Endothelial cell of umbilical vein (primary cell): ENCODE measurements at regions not wholly inside any gene's neighbourhood (a gene's known extent, or its start where the extent isn't known, plus 50 kb on each side); places are given as distances from the start of the nearest gene placed in this dataset.

ENCODE experiments used
- BruUV-seq: library from RNA; stranded (reverse); fragments of 400-500 nt; replicated peaks from 2 replicates; lab custom pipeline; 2021; lab: Mats Ljungman, UMichigan
- CTCF ChIA-PET: fragments of 300-600, 350-600 bp; sonication (Branson Sonifier 250); formaldehyde crosslinking; loops from one replicate; lab custom pipeline; 2021; ENCODE audit warnings: antibody characterized with exemption, inconsistent platforms; lab: Charles Lee
- POLR2A ChIA-PET: fragments of 300-600, 350-600 bp; sonication (Branson Sonifier 250); formaldehyde crosslinking; loops from one replicate; lab custom pipeline; 2021; ENCODE audit warnings: antibody characterized with exemption, inconsistent platforms; lab: Charles Lee
- DNase-seq: peaks from one replicate; pipeline ENCODE4 v3.0.0-alpha.2; 2011; ENCODE audit warnings: low read depth, low spot score
- FAIRE-seq: peaks from 2 replicates; lab custom pipeline; 2011; peaks lifted over from hg19 to GRCh38; lab: Jason Lieb, UNC
- H2AFZ ChIP-seq: 2 replicates; pipeline ENCODE4 v1.6.0; 2012; ENCODE audit warnings: low read depth, low read length, control low read depth, inconsistent platforms
- H3K27ac ChIP-seq: 2 replicates; pipeline ENCODE4 v1.5.1; 2011; ENCODE audit warnings: low read depth, mild to moderate bottlenecking, control low read depth, low read length, moderate library complexity; ENCODE audit not compliant: insufficient read depth
- H3K27me3 ChIP-seq, 2 experiments: 2 replicates each; pipeline versions ENCODE4 v1.6.0 to v1.6.1; 2011; ENCODE audit warnings: low read length in 2 of 2, mixed read lengths in 1 of 2; ENCODE audit not compliant: control insufficient read depth in 2 of 2, insufficient read depth in 2 of 2
- H3K36me3 ChIP-seq, 2 experiments: 2 replicates in 1 of 2; 3 replicates in 1 of 2; pipeline ENCODE4 v1.5.1; 2011; ENCODE audit warnings: low read length in 2 of 2, mild to moderate bottlenecking in 1 of 2, moderate library complexity in 1 of 2; ENCODE audit not compliant: control insufficient read depth in 2 of 2, insufficient read depth in 2 of 2; ENCODE audit errors: extremely low read depth in 1 of 2
- H3K4me1 ChIP-seq: 3 replicates; pipeline ENCODE4 v1.5.1; 2011; ENCODE audit warnings: mild to moderate bottlenecking, low read length; ENCODE audit not compliant: control insufficient read depth, insufficient read depth; ENCODE audit errors: extremely low read depth
- H3K4me2 ChIP-seq: 2 replicates; pipeline ENCODE4 v1.6.1; 2011; ENCODE audit warnings: low read length, control low read depth, mixed read lengths; ENCODE audit not compliant: insufficient read depth
- H3K4me3 ChIP-seq, 3 experiments: fragments of 200-600 bp in 1 of 3; sonication (generic), shearing (Covaris generic) in 1 of 3; replicated peaks in 1 of 3; 2 replicates each; pipeline ENCODE4 v1.5.1; 2011 to 2016; ENCODE audit warnings: control low read depth in 3 of 3, low read length in 3 of 3, mild to moderate bottlenecking in 2 of 3, inconsistent platforms in 1 of 3, low read depth in 1 of 3, moderate library complexity in 1 of 3; ENCODE audit not compliant: insufficient read depth in 1 of 3
- H3K79me2 ChIP-seq: 2 replicates; pipeline ENCODE4 v1.6.0; 2012; ENCODE audit warnings: low read length, inconsistent platforms; ENCODE audit not compliant: control insufficient read depth, insufficient read depth
- H3K9ac ChIP-seq: replicated peaks from 2 replicates; pipeline ENCODE3; 2011; ENCODE audit warnings: low read length, control low read depth; ENCODE audit not compliant: insufficient read depth; ENCODE audit errors: extremely low read depth
- H3K9me1 ChIP-seq: replicated peaks from 3 replicates; pipeline ENCODE4 v1.6.0; 2011; ENCODE audit warnings: mild to moderate bottlenecking, low read length; ENCODE audit not compliant: control insufficient read depth, insufficient read depth; ENCODE audit errors: extremely low read depth
- H3K9me3 ChIP-seq: replicated peaks from 2 replicates; pipeline ENCODE4 v1.5.1; 2012; ENCODE audit warnings: low read length, inconsistent platforms; ENCODE audit not compliant: control insufficient read depth, insufficient read depth
- H4K20me1 ChIP-seq: replicated peaks from 2 replicates; pipeline ENCODE3; 2011; ENCODE audit warnings: mild to moderate bottlenecking, low read length; ENCODE audit not compliant: control insufficient read depth, insufficient read depth; ENCODE audit errors: extremely low read depth
- CTCF ChIP-seq, 2 donors: IDR thresholded peaks; 1 replicate in 1 of 2; 2 replicates in 1 of 2; pipeline ENCODE4 v1.5.1; 2011; ENCODE audit warnings: low read length in 2 of 2, mild to moderate bottlenecking in 2 of 2, moderate library complexity in 2 of 2, control low read depth in 1 of 2, inconsistent platforms in 1 of 2, low read depth in 1 of 2; ENCODE audit not compliant: insufficient read depth in 1 of 2; ENCODE audit errors: extremely low read depth in 1 of 2
- EZH2 ChIP-seq: IDR thresholded peaks from 2 replicates; pipeline ENCODE4 v1.6.1; 2012; ENCODE audit warnings: borderline replicate concordance, low read depth, mild to moderate bottlenecking, moderate library complexity, low read length, inconsistent platforms; ENCODE audit not compliant: severe bottlenecking
- FOS ChIP-seq: IDR thresholded peaks from 2 replicates; pipeline ENCODE4 v1.6.1; 2011; ENCODE audit warnings: mild to moderate bottlenecking, low read length, moderate library complexity, borderline replicate concordance; ENCODE audit not compliant: insufficient read depth
- GATA2 ChIP-seq: IDR thresholded peaks from 2 replicates; pipeline ENCODE4 v1.7.0; 2011; ENCODE audit warnings: low read depth, mild to moderate bottlenecking, moderate library complexity, mixed read lengths, low read length; ENCODE audit not compliant: insufficient read length, insufficient read depth
- JUN ChIP-seq: IDR thresholded peaks from 2 replicates; pipeline ENCODE4 v1.6.1; 2011; ENCODE audit warnings: borderline replicate concordance, low read depth; ENCODE audit not compliant: insufficient read length, insufficient read depth
- MYC ChIP-seq: IDR thresholded peaks from one replicate; pipeline ENCODE4 v1.6.1; 2011; ENCODE audit warnings: mild to moderate bottlenecking, low read depth, low read length
- POLR2A ChIP-seq: IDR thresholded peaks from 2 replicates; pipeline ENCODE4 v1.6.1; 2012; ENCODE audit warnings: low read depth, mild to moderate bottlenecking, control low read depth, low read length
- POLR2AphosphoS5 ChIP-seq: IDR thresholded peaks from 2 replicates; pipeline ENCODE4 v1.6.1; 2012; ENCODE audit warnings: low read depth, mild to moderate bottlenecking, control low read depth, low read length, moderate library complexity; ENCODE audit not compliant: insufficient read depth
- dilution Hi-C: fragments of 300-500 bp; cut with MboI; formaldehyde crosslinking; loops from one replicate; pipeline ENCODE4 v1.15.0; 2019; ENCODE audit warnings: low sequenced_read_pairs; ENCODE audit not compliant: extremely low pct_ligation_motif_present
- intact Hi-C: fragments of 100-400 bp; cut with micrococcal nuclease; formaldehyde crosslinking; loops from one replicate; pipeline ENCODE4 v1.10.0; 2022
- TF ChIP-seq, protein P1 (sequence below): IDR thresholded peaks from 2 replicates; pipeline ENCODE4 v1.6.1; 2011; ENCODE audit not compliant: insufficient read depth, insufficient read length

GRCh38 chr2:16385341-16385740 is 280.3 kb downstream of the CYRIA start:
- intact Hi-C loops (no loop called here), dilution Hi-C loops (no loop called here)
- Histone ChIP-seq H3K4me3 (no peak overlapping the region), H3K4me1 (no peaks in the 10 kb centered on the region), H2AFZ (no peak overlapping the region), H3K9ac (no peak overlapping the region), H3K36me3 (no peaks in the 10 kb centered on the region), H3K79me2 (no peaks in the 10 kb centered on the region), H3K9me3 (peaks cover 2% of the 10 kb centered on the region), H3K27me3 (no peaks in the 10 kb centered on the region), H3K4me2 (no peak overlapping the region), H3K9me1 (no peaks in the 10 kb centered on the region), H3K27ac (no peak overlapping the region), H4K20me1 (no peaks in the 10 kb centered on the region)
- FAIRE-seq (no peak), DNase-seq (no peak)
- CTCF ChIA-PET, result no interaction called here
- no TSS peak for BruUV-seq
- POLR2A ChIA-PET, result no interaction called here
- TF ChIP-seq EZH2, result no peak
- no peak for TF ChIP-seq MYC
- TF ChIP-seq, protein P1, sequence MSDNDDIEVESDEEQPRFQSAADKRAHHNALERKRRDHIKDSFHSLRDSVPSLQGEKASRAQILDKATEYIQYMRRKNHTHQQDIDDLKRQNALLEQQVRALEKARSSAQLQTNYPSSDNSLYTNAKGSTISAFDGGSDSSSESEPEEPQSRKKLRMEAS, result no peak
- TF ChIP-seq GATA2, result no peak
- TF ChIP-seq JUN, result no peak
- no peak for TF ChIP-seq POLR2AphosphoS5
- no peak for TF ChIP-seq FOS
- TF ChIP-seq POLR2A, result no peak
- no peak for TF ChIP-seq CTCF (IDR thresholded peaks at IDR 0.05; ENCODE audit: extremely low read depth in 1 of 2, insufficient read depth in 1 of 2, low read depth in 1 of 2, low read length in 2 of 2)
